Activated B cell treated with CpG ODN at 0.5 μM for 24 hours (primary cell): ENCODE measurements at regions not wholly inside any gene's neighbourhood (a gene's known extent, or its start where the extent isn't known, plus 50 kb on each side); places are given as distances from the start of the nearest gene placed in this dataset.

Experiments
- ATAC-seq: fragments of 200-7000 bp; cut with Tn5 transposase; one replicate; pipeline ENCODE4 v1.10.0; 2021; ENCODE audit warnings: low read depth, mild to moderate bottlenecking, moderate library complexity
- CTCF ChIA-PET: fragments of 350-600 bp; sonication (Branson Sonifier 250); formaldehyde crosslinking; loops from one replicate; lab custom pipeline; 2021; ENCODE audit warnings: antibody characterized with exemption; lab: Charles Lee
- POLR2A ChIA-PET: fragments of 350-600 bp; sonication (Branson Sonifier 250); formaldehyde crosslinking; loops from one replicate; lab custom pipeline; 2021; ENCODE audit warnings: antibody characterized with exemption; lab: Charles Lee
- DNase-seq: peaks from one replicate; pipeline ENCODE4 v3.0.0; 2022
- H3K27ac Mint-ChIP-seq: one replicate; pipeline ENCODE4 v1.8.0; 2020; ENCODE audit warnings: mixed read lengths
- H3K27me3 Mint-ChIP-seq: one replicate; pipeline ENCODE4 v1.8.0; 2021; ENCODE audit warnings: mixed read lengths
- H3K36me3 Mint-ChIP-seq: one replicate; pipeline ENCODE4 v1.8.0; 2021; ENCODE audit warnings: low read depth, mixed read lengths
- H3K4me1 Mint-ChIP-seq: one replicate; pipeline ENCODE4 v1.8.0; 2021; ENCODE audit warnings: mixed read lengths
- H3K4me3 Mint-ChIP-seq: one replicate; pipeline ENCODE4 v1.8.0; 2020; ENCODE audit warnings: mild to moderate bottlenecking, mixed read lengths
- H3K9me3 Mint-ChIP-seq: one replicate; pipeline ENCODE4 v1.8.0; 2020; ENCODE audit warnings: mixed read lengths
- CTCF ChIP-seq: fragments of 200-600 bp; IDR thresholded peaks from one replicate; pipeline ENCODE4 v1.8.0; 2022; ENCODE audit warnings: antibody characterized with exemption, mild to moderate bottlenecking
- intact Hi-C: fragments of 100-400 bp; cut with micrococcal nuclease; formaldehyde crosslinking; loops from one replicate; pipeline ENCODE4 v1.15.1; 2024

DNA sequence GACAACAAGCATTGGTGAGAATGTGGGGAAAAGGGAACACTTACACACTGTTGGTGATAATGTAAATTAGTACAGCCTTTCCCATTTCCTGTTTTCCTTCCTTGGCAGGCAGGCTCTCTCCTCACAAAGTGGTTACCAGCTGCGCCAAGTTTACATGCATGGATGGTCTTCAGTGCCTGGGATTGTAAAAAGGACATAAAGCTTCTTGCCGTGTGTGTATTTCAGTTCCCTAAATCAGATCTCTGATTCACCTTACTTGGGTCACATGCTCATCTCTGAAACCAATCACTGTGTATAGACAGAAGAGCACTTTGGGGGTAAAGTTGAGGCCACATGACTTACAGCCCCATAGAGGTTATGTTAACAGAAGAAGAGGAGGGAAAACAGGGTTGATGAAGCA, 92.8 kb downstream of the CAVIN4 start:
- H3K9me3 Mint-ChIP-seq = peaks cover 2% of the 10 kb centered on the region
- no peaks in the 10 kb centered on the region for H3K4me1 Mint-ChIP-seq
- no peak overlapping the region for H3K4me3 Mint-ChIP-seq
- no peak for ATAC-seq
- ChIA-PET CTCF (no interaction called here), POLR2A (no interaction called here)
- peaks cover 2% of the 10 kb centered on the region for H3K27me3 Mint-ChIP-seq
- H3K27ac Mint-ChIP-seq = no peak overlapping the region
- no peaks in the 10 kb centered on the region for H3K36me3 Mint-ChIP-seq
- no peak for DNase-seq
- intact Hi-C loops = no loop called here
- TF ChIP-seq CTCF = no peak

GRCh38 chr9:100671898-100672297, 94.0 kb downstream of the CAVIN4 start:
- no peaks in the 10 kb centered on the region for H3K36me3 Mint-ChIP-seq
- no peaks in the 10 kb centered on the region for H3K9me3 Mint-ChIP-seq
- intact Hi-C loops = no loop called here
- DNase-seq = no peak
- ChIA-PET POLR2A (no interaction called here), CTCF (no interaction called here)
- no peak for TF ChIP-seq CTCF
- no peaks in the 10 kb centered on the region for H3K4me1 Mint-ChIP-seq
- H3K27me3 Mint-ChIP-seq = no peaks in the 10 kb centered on the region
- no peak for ATAC-seq
- no peak overlapping the region for H3K27ac Mint-ChIP-seq
- H3K4me3 Mint-ChIP-seq = no peak overlapping the region

GRCh38 chr9:100673249-100673648, 95.4 kb downstream of the CAVIN4 start:
- no peaks in the 10 kb centered on the region for H3K27me3 Mint-ChIP-seq
- no peak for DNase-seq
- ATAC-seq = no peak
- H3K36me3 Mint-ChIP-seq = no peaks in the 10 kb centered on the region
- intact Hi-C loops = no loop called here
- TF ChIP-seq CTCF = no peak
- H3K4me3 Mint-ChIP-seq = no peak overlapping the region
- H3K4me1 Mint-ChIP-seq = no peaks in the 10 kb centered on the region
- CTCF ChIA-PET = no interaction called here
- no peaks in the 10 kb centered on the region for H3K9me3 Mint-ChIP-seq
- POLR2A ChIA-PET = no interaction called here
- H3K27ac Mint-ChIP-seq = no peak overlapping the region

DNA sequence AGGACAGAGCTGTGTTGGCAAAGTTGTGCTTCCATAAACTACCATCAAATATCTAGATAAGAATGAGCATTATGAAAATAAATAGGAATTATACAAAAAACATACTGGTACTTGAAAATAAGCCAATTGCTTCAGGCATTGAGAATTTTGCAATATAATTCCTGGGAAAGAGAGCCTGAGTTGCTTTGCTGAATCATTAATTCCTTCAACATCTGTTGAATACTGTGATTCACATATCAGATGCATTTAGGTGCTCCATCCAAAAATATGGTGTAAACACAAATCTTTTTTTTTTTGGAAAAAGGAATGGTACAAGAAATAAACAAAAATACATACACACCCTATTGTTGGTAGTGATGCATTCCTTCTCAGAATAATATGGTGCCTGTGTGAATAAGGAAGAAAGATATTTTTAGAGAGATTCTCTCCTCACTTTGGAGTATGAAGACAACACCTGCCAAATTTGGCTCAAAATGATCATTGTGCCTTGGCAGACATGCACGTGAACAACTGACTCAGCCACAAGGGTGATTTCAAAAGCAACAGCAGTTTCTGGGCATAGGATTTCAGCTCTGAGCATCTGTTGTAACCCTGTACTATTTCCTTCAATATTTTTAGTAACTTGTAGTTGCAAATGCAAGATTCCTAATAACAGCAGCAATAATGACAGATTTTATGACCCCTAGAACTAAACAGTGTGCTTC, 96.7 kb downstream of the CAVIN4 start:
- DNase-seq (no peak), ATAC-seq (no peak)
- Mint-ChIP-seq H3K36me3 (no peaks in the 10 kb centered on the region), H3K27ac (no peak overlapping the region), H3K27me3 (no peaks in the 10 kb centered on the region), H3K4me1 (no peaks in the 10 kb centered on the region), H3K4me3 (no peak overlapping the region), H3K9me3 (no peaks in the 10 kb centered on the region)
- TF ChIP-seq CTCF = no peak
- CTCF ChIA-PET = no interaction called here
- POLR2A ChIA-PET = no interaction called here
- intact Hi-C loops = no loop called here

DNA sequence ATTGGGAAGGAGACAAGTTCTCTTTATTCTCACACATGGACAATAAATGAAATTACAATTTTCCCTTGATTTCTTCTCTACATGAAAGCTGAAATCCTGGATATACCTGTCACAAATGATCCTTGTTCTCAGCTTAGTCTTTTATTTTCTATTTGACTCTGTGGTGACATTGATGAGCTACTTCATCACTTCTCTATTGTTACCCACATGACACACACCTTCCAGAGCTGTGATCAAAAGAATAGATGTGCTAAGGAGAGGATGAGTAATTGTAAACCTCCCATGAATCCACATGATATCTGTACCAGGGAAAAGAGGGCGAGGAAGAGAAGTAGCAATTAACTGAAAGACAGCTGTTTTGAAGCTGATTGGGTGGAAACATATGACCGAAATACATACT, 102.0 kb downstream of the CAVIN4 start:
- ChIA-PET POLR2A (no interaction called here), CTCF (interaction anchor here (0.6 kb wide), 1 partner anchor 341 kb away, joined by 3 read pairs; no protein-coding TSS in a partner anchor)
- no peak for TF ChIP-seq CTCF
- Mint-ChIP-seq H3K4me1 (no peaks in the 10 kb centered on the region), H3K36me3 (no peaks in the 10 kb centered on the region), H3K27me3 (peaks cover 2% of the 10 kb centered on the region), H3K27ac (no peak overlapping the region), H3K9me3 (no peaks in the 10 kb centered on the region), H3K4me3 (no peak overlapping the region)
- no peak for ATAC-seq
- no peak for DNase-seq
- intact Hi-C loops = no loop called here
